ENCODE measurements at regions not wholly inside any gene's neighbourhood (a gene's known extent, or its start where the extent isn't known, plus 50 kb on each side); places are given as distances from the start of the nearest gene placed in this dataset.

DNA sequence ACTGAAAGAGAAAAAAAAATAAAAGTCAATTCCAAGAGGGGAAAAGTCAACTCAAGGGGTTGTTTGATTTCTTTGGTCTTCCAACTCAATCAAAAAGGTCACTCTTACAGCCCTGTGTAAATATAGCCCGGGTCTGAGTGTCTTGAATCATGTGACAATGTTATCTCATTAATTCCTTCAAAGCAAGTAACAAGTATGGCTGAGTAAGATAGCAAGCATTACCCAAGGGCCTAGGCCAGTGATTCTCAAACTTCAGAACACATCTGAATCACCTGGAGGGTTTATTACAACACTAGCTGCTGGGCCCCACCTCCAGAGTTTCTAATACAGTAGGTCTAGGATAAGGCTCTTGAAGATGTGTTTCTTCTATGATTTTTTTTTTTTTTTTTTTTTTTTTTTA, 125.0 kb downstream of the PRLHR start (continued):
- TF ChIP-seq, protein P1, sequence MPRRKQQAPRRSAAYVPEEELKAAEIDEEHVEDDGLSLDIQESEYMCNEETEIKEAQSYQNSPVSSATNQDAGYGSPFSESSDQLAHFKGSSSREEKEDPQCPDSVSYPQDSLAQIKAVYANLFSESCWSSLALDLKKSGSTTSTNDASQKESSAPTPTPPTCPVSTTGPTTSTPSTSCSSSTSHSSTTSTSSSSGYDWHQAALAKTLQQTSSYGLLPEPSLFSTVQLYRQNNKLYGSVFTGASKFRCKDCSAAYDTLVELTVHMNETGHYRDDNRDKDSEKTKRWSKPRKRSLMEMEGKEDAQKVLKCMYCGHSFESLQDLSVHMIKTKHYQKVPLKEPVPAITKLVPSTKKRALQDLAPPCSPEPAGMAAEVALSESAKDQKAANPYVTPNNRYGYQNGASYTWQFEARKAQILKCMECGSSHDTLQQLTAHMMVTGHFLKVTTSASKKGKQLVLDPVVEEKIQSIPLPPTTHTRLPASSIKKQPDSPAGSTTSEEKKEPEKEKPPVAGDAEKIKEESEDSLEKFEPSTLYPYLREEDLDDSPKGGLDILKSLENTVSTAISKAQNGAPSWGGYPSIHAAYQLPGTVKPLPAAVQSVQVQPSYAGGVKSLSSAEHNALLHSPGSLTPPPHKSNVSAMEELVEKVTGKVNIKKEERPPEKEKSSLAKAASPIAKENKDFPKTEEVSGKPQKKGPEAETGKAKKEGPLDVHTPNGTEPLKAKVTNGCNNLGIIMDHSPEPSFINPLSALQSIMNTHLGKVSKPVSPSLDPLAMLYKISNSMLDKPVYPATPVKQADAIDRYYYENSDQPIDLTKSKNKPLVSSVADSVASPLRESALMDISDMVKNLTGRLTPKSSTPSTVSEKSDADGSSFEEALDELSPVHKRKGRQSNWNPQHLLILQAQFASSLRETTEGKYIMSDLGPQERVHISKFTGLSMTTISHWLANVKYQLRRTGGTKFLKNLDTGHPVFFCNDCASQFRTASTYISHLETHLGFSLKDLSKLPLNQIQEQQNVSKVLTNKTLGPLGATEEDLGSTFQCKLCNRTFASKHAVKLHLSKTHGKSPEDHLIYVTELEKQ (CRISPR knock-in tag; IDR thresholded peaks at IDR 0.05) = no peak
- peak; percentile 44; the same call in 1 of the 2 replicates for TF ChIP-seq MTA2 (IDR thresholded peaks at IDR 0.05; ENCODE audit: low read depth)
- TF ChIP-seq, protein P2, sequence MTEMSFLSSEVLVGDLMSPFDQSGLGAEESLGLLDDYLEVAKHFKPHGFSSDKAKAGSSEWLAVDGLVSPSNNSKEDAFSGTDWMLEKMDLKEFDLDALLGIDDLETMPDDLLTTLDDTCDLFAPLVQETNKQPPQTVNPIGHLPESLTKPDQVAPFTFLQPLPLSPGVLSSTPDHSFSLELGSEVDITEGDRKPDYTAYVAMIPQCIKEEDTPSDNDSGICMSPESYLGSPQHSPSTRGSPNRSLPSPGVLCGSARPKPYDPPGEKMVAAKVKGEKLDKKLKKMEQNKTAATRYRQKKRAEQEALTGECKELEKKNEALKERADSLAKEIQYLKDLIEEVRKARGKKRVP (CRISPR knock-in tag; IDR thresholded peaks at IDR 0.05) = no peak
- TF ChIP-seq SRSF9 (IDR thresholded peaks at IDR 0.05; ENCODE audit: borderline replicate concordance, low read depth, low read length) = no peak
- TF ChIP-seq KDM1A (IDR thresholded peaks at IDR 0.05) = peak; percentile 32 to 56; a peak in 2 of 4 replicates
- TF ChIP-seq NELFE (IDR thresholded peaks at IDR 0.05; ENCODE audit: insufficient read depth, insufficient read length) = no peak
- no peak for TF ChIP-seq CBX5 (IDR thresholded peaks at IDR 0.05; ENCODE audit: borderline replicate concordance, low read depth)
- TF ChIP-seq JUNB (CRISPR knock-in tag; conservative IDR thresholded peaks at IDR 0.05) = no peak
- TF ChIP-seq FOXA3 (CRISPR knock-in tag; conservative IDR thresholded peaks at IDR 0.05 in 1 of 2, IDR thresholded peaks at IDR 0.05 in 1 of 2) = peak; percentile 71 to 84; a peak in 3 of 4 replicates
- TF ChIP-seq, protein P3, sequence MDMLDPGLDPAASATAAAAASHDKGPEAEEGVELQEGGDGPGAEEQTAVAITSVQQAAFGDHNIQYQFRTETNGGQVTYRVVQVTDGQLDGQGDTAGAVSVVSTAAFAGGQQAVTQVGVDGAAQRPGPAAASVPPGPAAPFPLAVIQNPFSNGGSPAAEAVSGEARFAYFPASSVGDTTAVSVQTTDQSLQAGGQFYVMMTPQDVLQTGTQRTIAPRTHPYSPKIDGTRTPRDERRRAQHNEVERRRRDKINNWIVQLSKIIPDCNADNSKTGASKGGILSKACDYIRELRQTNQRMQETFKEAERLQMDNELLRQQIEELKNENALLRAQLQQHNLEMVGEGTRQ (CRISPR knock-in tag; IDR thresholded peaks at IDR 0.05) = 0 out of 2 replicates have a peak, but pooled peaks have one; percentile 6
- no peak for TF ChIP-seq SPI1 (IDR thresholded peaks at IDR 0.05; ENCODE audit: borderline replicate concordance, low read depth, low read length)
- TF ChIP-seq ADNP (tag; IDR thresholded peaks at IDR 0.05) = no peak

Data from K562 (cell line).